DMS 273 (cell line): ENCODE measurements at regions not wholly inside any gene's neighbourhood (a gene's known extent, or its start where the extent isn't known, plus 50 kb on each side); places are given as distances from the start of the nearest gene placed in this dataset.
"Not testable (repeated sequence)": the region's sequence is repeated elsewhere in the genome, so short reads cannot be mapped to it uniquely, and the experiment has no call there.

Experiments
- DNase-seq: peaks from one replicate; lab custom pipeline; 2025; ENCODE audit not compliant: unreplicated experiment; lab: John Stamatoyannopoulos, UW

DNA sequence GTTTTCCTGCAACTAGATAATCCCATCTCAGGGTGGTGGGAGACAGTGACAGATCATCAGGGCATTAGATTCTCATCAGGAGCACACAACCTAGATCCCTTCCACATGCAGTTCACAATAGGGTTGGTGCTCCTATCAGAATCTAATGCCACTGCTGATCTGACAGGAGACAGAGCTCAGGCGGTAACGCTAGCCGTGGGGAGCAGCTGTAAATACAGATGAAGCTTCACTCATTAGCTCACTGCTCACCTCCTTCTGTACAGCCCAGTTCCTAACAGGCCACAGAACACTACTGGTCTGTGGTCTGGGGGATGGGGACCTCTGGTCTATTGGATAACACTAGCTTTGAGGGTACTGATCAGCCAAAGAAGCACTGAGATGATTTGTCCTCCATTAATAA, 66.6 kb upstream of the ZNF195 start:
- not testable (repeated sequence) for DNase-seq

DNA sequence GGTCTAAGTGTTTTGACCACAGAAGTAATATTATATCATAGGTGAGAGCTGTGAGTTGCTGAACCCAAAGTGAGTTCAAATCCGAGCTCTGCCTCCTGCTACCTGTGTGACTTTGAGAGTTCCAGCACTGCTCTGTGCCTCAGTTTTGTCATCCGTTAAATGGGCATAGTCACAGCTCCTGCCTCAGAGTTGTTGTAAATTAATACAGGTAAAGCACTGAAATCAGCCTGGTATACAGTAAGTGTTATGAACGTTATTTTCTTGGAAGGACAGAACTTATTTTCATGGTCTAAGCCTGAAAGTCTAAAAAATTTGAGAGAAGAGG, 65.4 kb upstream of the ZNF195 start:
- not testable (repeated sequence) for DNase-seq

GRCh38 chr11:3443700-3444419, 64.9 kb upstream of the ZNF195 start:
- peak; percentile 14 for DNase-seq

DNA sequence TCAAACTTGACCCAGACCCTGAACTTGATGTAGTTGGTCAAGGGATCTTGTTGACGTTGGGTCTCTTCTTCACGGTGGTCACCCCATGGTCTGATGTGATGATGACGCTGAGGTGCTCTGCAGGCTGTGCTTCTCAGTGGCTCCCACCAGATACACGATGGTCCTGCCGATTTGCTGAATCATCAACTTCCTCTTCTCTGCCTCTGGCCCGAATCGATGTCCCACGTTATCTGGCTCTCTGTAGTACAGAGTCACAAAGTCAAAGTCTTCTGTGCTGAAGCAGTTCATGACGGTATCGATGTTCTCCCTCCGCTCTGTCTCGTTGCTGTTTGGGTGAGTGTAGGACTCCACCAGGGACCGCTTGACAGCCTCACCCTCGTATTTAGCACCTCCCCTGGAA, 58.5 kb upstream of the ZNF195 start:
- not testable (repeated sequence) for DNase-seq

GRCh38 chr11:3434976-3435375, 56.0 kb upstream of the ZNF195 start:
- DNase-seq, result no peak

DNA sequence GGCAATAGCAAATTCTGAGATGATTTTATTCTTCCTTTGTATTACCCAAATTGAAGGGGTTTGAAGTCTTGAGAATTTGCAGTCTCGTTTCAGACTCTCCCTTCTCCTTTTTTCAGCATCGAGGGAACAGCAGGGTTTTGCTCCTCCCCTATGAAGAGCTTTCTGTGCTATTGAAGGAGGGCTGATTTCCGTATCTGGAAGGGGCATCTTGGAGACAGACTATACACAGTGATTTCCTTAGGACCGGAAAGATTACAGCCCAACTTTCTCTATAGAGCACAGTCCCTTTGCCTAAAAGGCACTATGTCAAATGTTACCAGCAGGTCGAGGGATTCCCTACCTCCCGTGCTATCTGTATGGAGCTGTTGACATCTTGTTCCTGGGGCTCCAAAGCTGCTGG, 50.2 kb upstream of the ZNF195 start:
- peak; percentile 35 for DNase-seq
